Lung (tissue), 11 donors: ENCODE measurements at regions not wholly inside any gene's neighbourhood (a gene's known extent, or its start where the extent isn't known, plus 50 kb on each side); places are given as distances from the start of the nearest gene placed in this dataset.

Experiments used
- ATAC-seq: fragments of 200-7000 bp; cut with Tn5 transposase; one replicate; pipeline ENCODE4 v1.9.1; 2020; ENCODE audit warnings: moderate number of reproducible peaks; ENCODE audit not compliant: insufficient read depth, low FRiP score
- DNase-seq, 3 donors: peaks; one replicate each; pipeline ENCODE4 v3.0.0-alpha.2; 2013 to 2017
- H3K27ac ChIP-seq, 2 donors: one replicate each; pipeline ENCODE4 v1.5.1; 2013; ENCODE audit warnings: mild to moderate bottlenecking in 2 of 2, moderate library complexity in 2 of 2, control low read depth in 1 of 2, inconsistent platforms in 1 of 2, low read depth in 1 of 2, low read length in 1 of 2
- H3K27me3 ChIP-seq, 3 donors: one replicate each; pipeline ENCODE4 v1.5.1; 2013; ENCODE audit warnings: low read length in 2 of 3; ENCODE audit not compliant: control insufficient read depth in 3 of 3, insufficient read depth in 3 of 3
- H3K36me3 ChIP-seq, 4 donors: one replicate each; pipeline ENCODE4 v1.5.1; 2013; ENCODE audit warnings: low read length in 4 of 4, mild to moderate bottlenecking in 1 of 4, moderate library complexity in 1 of 4; ENCODE audit not compliant: control insufficient read depth in 4 of 4, insufficient read depth in 4 of 4
- H3K4me1 ChIP-seq, 5 donors: one replicate each; pipeline ENCODE4 v1.5.1; 2013; ENCODE audit warnings: low read length in 5 of 5, mild to moderate bottlenecking in 2 of 5, moderate library complexity in 1 of 5; ENCODE audit not compliant: control insufficient read depth in 5 of 5, insufficient read depth in 5 of 5
- H3K4me3 ChIP-seq: one replicate; pipeline ENCODE4 v1.5.1; 2013; ENCODE audit warnings: mild to moderate bottlenecking, control low read depth, moderate library complexity
- H3K9ac ChIP-seq, 2 donors: one replicate each; pipeline ENCODE4 v1.5.1; 2013; ENCODE audit warnings: low read length in 2 of 2, control low read depth in 1 of 2; ENCODE audit not compliant: insufficient read depth in 1 of 2
- H3K9me3 ChIP-seq, 4 donors: one replicate each; pipeline ENCODE4 v1.5.1; 2013; ENCODE audit warnings: low read length in 3 of 4, mild to moderate bottlenecking in 1 of 4, moderate library complexity in 1 of 4; ENCODE audit not compliant: control insufficient read depth in 4 of 4, insufficient read depth in 3 of 4
- CTCF ChIP-seq: IDR thresholded peaks from 2 replicates; pipeline ENCODE4 v1.5.1; 2012; ENCODE audit warnings: mild to moderate bottlenecking; ENCODE audit errors: control extremely low read depth, extremely low read depth
- WGBS, 2 donors: extraction: QIAGEN DNeasy Blood & Tissue Kit; methylation state at CpG; one replicate each; pipeline ENCODE4 v1.1.7; 2013; 5-methylcytosine and 5-hydroxymethylcytosine counted together
- donor health status: control.
- donor health status: control.
- donor health status: Bipolar disorder and iron deficiency.
- donor health status: healthy.
- donor health status: DM: yes; HTN: yes; CAD: no.

GRCh38 chr20:56691325-56691998 is 62.4 kb downstream of the TFAP2C start:
- Histone ChIP-seq H3K27ac (no peak overlapping the region), H3K9me3 (peaks cover 0 to 5% (median 0%) of the 10 kb centered on the region in 4 donors)

GRCh38 chr20:56693217-56693616 is 64.1 kb downstream of the TFAP2C start:
- Histone ChIP-seq H3K36me3 (no peaks in the 10 kb centered on the region), H3K27ac (no peak overlapping the region), H3K4me3 (no peak overlapping the region), H3K9me3 (peaks cover 0 to 5% (median 0%) of the 10 kb centered on the region in 4 donors), H3K27me3 (peaks cover 0 to 3% (median 0%) of the 10 kb centered on the region in 3 donors), H3K4me1 (no peaks in the 10 kb centered on the region), H3K9ac (no peak overlapping the region)
- TF ChIP-seq CTCF = no peak
- DNase-seq = no peak
- ATAC-seq = no peak
- WGBS, 2 donors = 95 to 98% methylated on average over 5 of the region's 5 CpGs

More at GRCh38 chr20:56691325-56691998, 62.4 kb downstream of the TFAP2C start:
- no peaks in the 10 kb centered on the region for H3K4me1 ChIP-seq
- no peak for TF ChIP-seq CTCF
- H3K9ac ChIP-seq = no peak overlapping the region
- H3K27me3 ChIP-seq = peaks cover 0 to 3% (median 0%) of the 10 kb centered on the region in 3 donors
- DNase-seq = no peak
- no peaks in the 10 kb centered on the region for H3K36me3 ChIP-seq
- H3K4me3 ChIP-seq = no peak overlapping the region
- WGBS, 2 donors = 60 to 68% methylated on average over 11 of the region's 11 CpGs
- no peak for ATAC-seq

- ATAC-seq (no peak), DNase-seq (no peak)
- Histone ChIP-seq H3K4me3 (no peak overlapping the region), H3K9ac (no peak overlapping the region), H3K9me3 (peaks cover 0 to 2% (median 0%) of the 10 kb centered on the region in 4 donors), H3K4me1 (no peaks in the 10 kb centered on the region), H3K36me3 (no peaks in the 10 kb centered on the region), H3K27ac (no peak overlapping the region), H3K27me3 (no peaks in the 10 kb centered on the region)
- 79 to 87% methylated on average over 11 of the region's 11 CpGs for WGBS, 2 donors
- TF ChIP-seq CTCF = no peak
These were observed 68.4 kb downstream of the TFAP2C start for GRCh38 chr20:56697476-56697875.

GRCh38 chr20:56698297-56698696 is 69.2 kb downstream of the TFAP2C start:
- 87 to 90% methylated on average over 3 of the region's 3 CpGs for WGBS, 2 donors
- no peak overlapping the region for H3K9ac ChIP-seq
- no peaks in the 10 kb centered on the region for H3K9me3 ChIP-seq

More at GRCh38 chr20:56698297-56698696, 69.2 kb downstream of the TFAP2C start:
- H3K36me3 ChIP-seq = no peaks in the 10 kb centered on the region
- ATAC-seq = no peak
- no peaks in the 10 kb centered on the region for H3K27me3 ChIP-seq
- no peaks in the 10 kb centered on the region for H3K4me1 ChIP-seq
- DNase-seq = no peak
- H3K4me3 ChIP-seq = no peak overlapping the region
- H3K27ac ChIP-seq = no peak overlapping the region
- no peak for TF ChIP-seq CTCF
